ENCODE measurements at regions not wholly inside any gene's neighbourhood (a gene's known extent, or its start where the extent isn't known, plus 50 kb on each side); places are given as distances from the start of the nearest gene placed in this dataset.
A peak's percentile ranks its signal among the peaks of the same experiment; 100 is the strongest.

DNA sequence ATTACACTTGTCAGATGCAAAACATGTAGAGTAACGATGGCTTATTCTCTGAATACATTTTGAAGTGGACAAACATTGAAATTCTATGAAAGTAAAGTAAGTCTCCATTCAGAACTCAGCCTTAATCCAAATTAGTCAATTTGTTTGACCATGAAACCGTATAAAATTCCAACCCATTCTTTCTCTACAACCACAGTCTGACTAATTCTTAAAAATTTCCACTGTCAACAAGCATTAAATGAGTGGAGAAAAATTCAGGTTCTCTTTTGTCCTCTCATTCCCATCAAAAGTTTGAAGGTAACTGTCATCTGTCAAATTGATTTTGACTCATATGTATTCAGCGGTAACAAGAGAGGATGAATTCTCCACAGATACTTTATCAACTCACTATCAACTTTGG is 1031.5 kb downstream of the SORCS1 start:
- Histone ChIP-seq H3K36me3 (ENCODE audit: insufficient read depth, low read length) (no peaks in the 10 kb centered on the region), H2AFZ (ENCODE audit: low read length, unreplicated experiment) (no peak overlapping the region), H3K27me3 (ENCODE audit: insufficient read depth, low read length) (no peaks in the 10 kb centered on the region), H3K27ac (ENCODE audit: low read depth, low read length) (no peak overlapping the region), H3K79me2 (ENCODE audit: control insufficient read depth, insufficient read depth, low read length, unreplicated experiment) (no peaks in the 10 kb centered on the region), H3K4me1 (ENCODE audit: control insufficient read depth, insufficient read depth, low read length, unreplicated experiment) (no peaks in the 10 kb centered on the region), H3K4me3 (ENCODE audit: low read depth, low read length) (no peak overlapping the region)

DNA sequence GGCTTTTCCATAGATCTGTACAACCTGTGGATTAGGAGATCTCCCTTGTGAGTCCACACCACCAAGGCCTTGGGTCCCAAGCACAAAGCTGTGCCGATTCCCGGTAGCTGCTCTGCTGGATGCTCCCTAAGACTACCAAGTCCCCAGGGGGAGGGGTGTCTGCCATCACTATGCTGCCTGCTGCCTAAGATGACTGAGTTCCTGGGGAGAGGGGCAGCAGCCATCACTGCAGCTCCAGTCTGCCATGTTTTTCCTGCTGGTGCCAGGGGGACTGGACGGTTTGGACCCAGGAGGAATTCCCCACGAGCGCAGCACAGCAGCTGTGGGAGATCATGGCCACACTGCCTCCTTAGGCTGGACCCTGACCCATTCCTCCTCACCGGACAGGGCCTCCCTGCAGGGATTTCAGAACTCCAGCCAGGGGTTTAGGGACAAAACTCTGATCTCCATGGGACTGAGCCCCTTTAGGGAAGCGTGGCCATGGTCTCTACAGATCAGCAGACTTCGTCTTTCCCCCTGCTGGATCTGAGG is 1049.8 kb downstream of the SORCS1 start:
- peaks cover 9% of the 10 kb centered on the region for H3K4me1 ChIP-seq (ENCODE audit: control insufficient read depth, insufficient read depth, low read length, unreplicated experiment)
- H3K27me3 ChIP-seq (ENCODE audit: insufficient read depth, low read length) = no peaks in the 10 kb centered on the region
- H3K27ac ChIP-seq (ENCODE audit: low read depth, low read length) = no peak overlapping the region
- no peaks in the 10 kb centered on the region for H3K79me2 ChIP-seq (ENCODE audit: control insufficient read depth, insufficient read depth, low read length, unreplicated experiment)
- H3K36me3 ChIP-seq (ENCODE audit: insufficient read depth, low read length) = no peaks in the 10 kb centered on the region
- no peak overlapping the region for H2AFZ ChIP-seq (ENCODE audit: low read length, unreplicated experiment)
- no peak overlapping the region for H3K4me3 ChIP-seq (ENCODE audit: low read depth, low read length)

DNA sequence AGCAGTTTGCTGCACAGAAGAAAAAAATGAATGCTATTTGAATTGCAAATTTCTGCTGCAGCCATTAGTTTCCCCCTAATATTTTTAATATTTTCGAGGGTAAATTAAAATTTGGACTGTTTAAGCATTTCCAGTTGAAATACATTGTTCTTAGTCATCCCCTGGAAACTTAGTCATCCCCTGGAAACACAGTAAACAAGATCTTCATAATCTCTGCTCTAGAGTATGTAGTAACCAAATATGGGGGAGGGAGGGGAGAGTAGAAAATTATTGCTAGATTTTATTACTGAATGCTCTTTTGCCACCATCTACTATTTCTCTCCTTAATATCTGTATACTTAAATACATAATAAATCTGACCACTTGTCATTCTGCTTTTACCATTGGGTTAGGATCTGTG is 1053.3 kb downstream of the SORCS1 start:
- peaks cover 14% of the 10 kb centered on the region for H3K4me1 ChIP-seq (ENCODE audit: control insufficient read depth, insufficient read depth, low read length, unreplicated experiment)
- H3K36me3 ChIP-seq (ENCODE audit: insufficient read depth, low read length) = no peaks in the 10 kb centered on the region
- H3K79me2 ChIP-seq (ENCODE audit: control insufficient read depth, insufficient read depth, low read length, unreplicated experiment) = no peaks in the 10 kb centered on the region
- H3K27me3 ChIP-seq (ENCODE audit: insufficient read depth, low read length) = no peaks in the 10 kb centered on the region
- H3K4me3 ChIP-seq (ENCODE audit: low read depth, low read length) = no peak overlapping the region
- no peak overlapping the region for H3K27ac ChIP-seq (ENCODE audit: low read depth, low read length)
- H2AFZ ChIP-seq (ENCODE audit: low read length, unreplicated experiment) = no peak overlapping the region

DNA sequence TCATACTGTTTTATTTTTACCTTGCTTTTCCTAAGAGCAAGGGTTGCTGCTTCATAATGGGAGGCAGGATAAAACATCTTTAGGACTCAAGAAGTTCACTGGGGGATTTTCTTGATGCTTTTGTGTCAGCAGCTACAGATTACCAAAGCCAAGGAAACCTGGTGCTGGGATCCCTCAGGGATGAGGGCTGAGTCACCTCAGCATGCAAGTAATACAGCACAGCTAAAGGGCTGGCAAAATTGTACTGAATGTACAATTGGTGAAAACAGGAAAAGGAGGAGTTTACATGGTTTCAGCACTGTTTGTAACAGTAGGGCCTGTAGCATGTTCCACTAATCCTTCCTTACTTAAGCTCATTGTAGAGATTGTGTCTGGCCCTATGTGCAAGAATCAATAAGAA is 1056.8 kb downstream of the SORCS1 start:
- Histone ChIP-seq H3K4me1 (ENCODE audit: control insufficient read depth, insufficient read depth, low read length, unreplicated experiment) (peaks cover 14% of the 10 kb centered on the region), H3K27me3 (ENCODE audit: insufficient read depth, low read length) (no peaks in the 10 kb centered on the region), H3K36me3 (ENCODE audit: insufficient read depth, low read length) (no peaks in the 10 kb centered on the region), H3K4me3 (ENCODE audit: low read depth, low read length) (no peak overlapping the region), H3K27ac (ENCODE audit: low read depth, low read length) (peak overlapping the region; percentile 48), H2AFZ (ENCODE audit: low read length, unreplicated experiment) (no peak overlapping the region), H3K79me2 (ENCODE audit: control insufficient read depth, insufficient read depth, low read length, unreplicated experiment) (no peaks in the 10 kb centered on the region)

DNA sequence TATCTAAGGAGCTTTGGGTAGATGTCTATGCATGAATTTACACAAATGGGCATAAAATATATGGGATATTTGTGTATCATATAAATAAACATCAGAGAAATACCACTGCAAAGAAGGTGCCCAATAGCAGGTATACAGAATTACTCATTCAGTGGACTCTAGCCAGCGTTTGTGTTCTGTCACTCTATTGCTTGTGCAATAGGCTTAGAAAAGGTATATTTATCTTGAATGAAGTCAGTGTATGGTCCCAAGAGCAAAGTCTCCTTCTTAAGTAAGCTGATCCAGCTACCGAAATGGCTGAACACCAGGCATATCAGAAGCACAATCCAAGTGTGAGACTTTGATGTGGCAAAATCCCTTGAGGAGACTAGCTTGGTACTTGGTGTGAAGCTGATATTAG is 1058.4 kb downstream of the SORCS1 start:
- Histone ChIP-seq H3K27ac (ENCODE audit: low read depth, low read length) (no peak overlapping the region), H3K4me3 (ENCODE audit: low read depth, low read length) (no peak overlapping the region), H3K79me2 (ENCODE audit: control insufficient read depth, insufficient read depth, low read length, unreplicated experiment) (no peaks in the 10 kb centered on the region), H3K4me1 (ENCODE audit: control insufficient read depth, insufficient read depth, low read length, unreplicated experiment) (peaks cover 9% of the 10 kb centered on the region), H2AFZ (ENCODE audit: low read length, unreplicated experiment) (no peak overlapping the region), H3K27me3 (ENCODE audit: insufficient read depth, low read length) (no peaks in the 10 kb centered on the region), H3K36me3 (ENCODE audit: insufficient read depth, low read length) (no peaks in the 10 kb centered on the region)

DNA sequence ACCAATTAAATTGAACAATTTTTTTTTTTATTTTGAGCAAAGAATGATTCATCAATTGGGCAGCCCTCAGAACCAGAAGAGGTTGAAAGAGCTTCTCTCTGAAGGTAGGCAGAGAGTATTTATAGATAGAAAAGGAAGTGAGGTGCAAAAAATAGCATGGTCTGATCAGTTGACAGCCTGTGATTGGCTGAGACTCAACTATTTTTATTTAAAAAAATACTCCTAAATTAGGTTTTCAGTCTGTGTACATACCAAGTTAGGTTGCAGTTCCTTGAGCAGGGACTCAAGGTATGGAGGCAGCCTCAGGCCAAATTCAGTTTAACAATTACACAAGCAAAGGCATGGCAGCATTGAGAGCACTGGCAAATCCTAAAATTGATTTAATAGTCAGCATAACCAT is 1074.7 kb downstream of the SORCS1 start:
- H2AFZ ChIP-seq (ENCODE audit: low read length, unreplicated experiment) = no peak overlapping the region
- H3K27ac ChIP-seq (ENCODE audit: low read depth, low read length) = no peak overlapping the region

DNA sequence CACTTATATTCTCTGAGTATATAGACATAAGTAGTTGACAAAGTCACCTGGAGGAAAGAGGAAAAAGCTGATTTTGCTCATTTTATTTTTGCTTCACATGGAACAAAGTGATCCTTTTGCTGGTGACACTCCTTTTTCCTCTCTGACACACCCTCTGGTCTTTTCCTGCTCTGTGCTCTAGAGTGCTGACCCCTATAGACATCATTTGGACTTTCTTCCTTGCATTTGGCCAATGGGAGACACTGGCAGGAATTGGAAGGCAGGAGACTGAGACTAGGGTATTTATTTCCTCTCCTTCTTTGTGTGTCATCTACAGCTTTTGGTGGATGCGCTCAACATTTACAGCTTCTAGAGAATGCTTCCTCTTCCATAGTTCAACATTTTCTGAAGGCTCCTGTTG is 1078.1 kb downstream of the SORCS1 start:
- H3K4me1 ChIP-seq (ENCODE audit: control insufficient read depth, insufficient read depth, low read length, unreplicated experiment) = peaks cover 19% of the 10 kb centered on the region
- H3K4me3 ChIP-seq (ENCODE audit: low read depth, low read length) = no peak overlapping the region
- no peaks in the 10 kb centered on the region for H3K79me2 ChIP-seq (ENCODE audit: control insufficient read depth, insufficient read depth, low read length, unreplicated experiment)
- H3K27me3 ChIP-seq (ENCODE audit: insufficient read depth, low read length) = no peaks in the 10 kb centered on the region
- H3K36me3 ChIP-seq (ENCODE audit: insufficient read depth, low read length) = no peaks in the 10 kb centered on the region
- H3K27ac ChIP-seq (ENCODE audit: low read depth, low read length) = no peak overlapping the region
- no peak overlapping the region for H2AFZ ChIP-seq (ENCODE audit: low read length, unreplicated experiment)

More for the DNA sequence above, 1074.7 kb downstream of the SORCS1 start:
- Histone ChIP-seq H3K36me3 (ENCODE audit: insufficient read depth, low read length) (no peaks in the 10 kb centered on the region), H3K4me3 (ENCODE audit: low read depth, low read length) (no peak overlapping the region), H3K79me2 (ENCODE audit: control insufficient read depth, insufficient read depth, low read length, unreplicated experiment) (no peaks in the 10 kb centered on the region), H3K4me1 (ENCODE audit: control insufficient read depth, insufficient read depth, low read length, unreplicated experiment) (no peaks in the 10 kb centered on the region), H3K27me3 (ENCODE audit: insufficient read depth, low read length) (no peaks in the 10 kb centered on the region)

DNA sequence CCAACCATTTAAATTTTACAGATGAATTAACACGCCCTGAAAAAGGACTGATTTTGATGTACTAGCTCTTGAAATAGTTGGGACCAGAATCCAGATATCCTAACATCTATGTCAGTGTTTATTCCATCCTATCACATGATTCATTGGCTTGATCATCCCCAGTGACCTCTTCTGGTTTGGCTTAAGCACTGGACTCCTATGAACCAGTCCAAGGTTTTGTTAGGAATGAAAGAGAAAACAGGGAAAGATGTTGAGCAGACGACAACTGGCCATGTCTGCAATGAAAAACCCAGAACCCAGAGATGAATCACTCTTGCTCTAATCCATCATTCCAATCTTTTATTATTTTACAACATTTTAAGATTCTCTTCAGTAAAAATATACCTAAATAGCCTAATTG is 1080.9 kb downstream of the SORCS1 start:
- H3K36me3 ChIP-seq (ENCODE audit: insufficient read depth, low read length) = no peaks in the 10 kb centered on the region
- no peak overlapping the region for H3K4me3 ChIP-seq (ENCODE audit: low read depth, low read length)
- H3K4me1 ChIP-seq (ENCODE audit: control insufficient read depth, insufficient read depth, low read length, unreplicated experiment) = peaks cover 25% of the 10 kb centered on the region
- no peaks in the 10 kb centered on the region for H3K27me3 ChIP-seq (ENCODE audit: insufficient read depth, low read length)
- peak overlapping the region; percentile 60 for H3K27ac ChIP-seq (ENCODE audit: low read depth, low read length)
- H2AFZ ChIP-seq (ENCODE audit: low read length, unreplicated experiment) = no peak overlapping the region
- H3K79me2 ChIP-seq (ENCODE audit: control insufficient read depth, insufficient read depth, low read length, unreplicated experiment) = no peaks in the 10 kb centered on the region

DNA sequence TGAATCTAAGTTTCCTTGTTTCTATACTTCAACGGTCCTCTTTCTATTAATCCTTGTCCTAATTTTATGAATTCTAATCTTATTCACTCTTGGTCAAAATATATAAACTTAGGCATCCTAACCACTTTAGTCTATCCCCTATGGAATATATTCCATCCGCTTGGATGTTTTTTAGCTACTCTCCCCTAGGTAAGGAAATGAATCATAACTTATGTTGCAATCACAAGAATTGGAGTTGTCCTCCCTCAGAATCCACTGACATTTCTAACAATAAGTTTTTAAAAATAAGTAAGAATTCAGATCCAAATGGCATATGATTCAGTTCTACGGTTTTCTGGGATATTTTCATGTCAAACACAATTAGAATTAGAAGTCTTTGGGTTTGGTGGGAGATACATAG is 1081.6 kb downstream of the SORCS1 start:
- peak overlapping the region; percentile 60 for H3K27ac ChIP-seq (ENCODE audit: low read depth, low read length)
- peaks cover 28% of the 10 kb centered on the region for H3K4me1 ChIP-seq (ENCODE audit: control insufficient read depth, insufficient read depth, low read length, unreplicated experiment)
- H3K4me3 ChIP-seq (ENCODE audit: low read depth, low read length) = no peak overlapping the region
- H3K79me2 ChIP-seq (ENCODE audit: control insufficient read depth, insufficient read depth, low read length, unreplicated experiment) = no peaks in the 10 kb centered on the region
- H2AFZ ChIP-seq (ENCODE audit: low read length, unreplicated experiment) = no peak overlapping the region
- no peaks in the 10 kb centered on the region for H3K36me3 ChIP-seq (ENCODE audit: insufficient read depth, low read length)
- no peaks in the 10 kb centered on the region for H3K27me3 ChIP-seq (ENCODE audit: insufficient read depth, low read length)

DNA sequence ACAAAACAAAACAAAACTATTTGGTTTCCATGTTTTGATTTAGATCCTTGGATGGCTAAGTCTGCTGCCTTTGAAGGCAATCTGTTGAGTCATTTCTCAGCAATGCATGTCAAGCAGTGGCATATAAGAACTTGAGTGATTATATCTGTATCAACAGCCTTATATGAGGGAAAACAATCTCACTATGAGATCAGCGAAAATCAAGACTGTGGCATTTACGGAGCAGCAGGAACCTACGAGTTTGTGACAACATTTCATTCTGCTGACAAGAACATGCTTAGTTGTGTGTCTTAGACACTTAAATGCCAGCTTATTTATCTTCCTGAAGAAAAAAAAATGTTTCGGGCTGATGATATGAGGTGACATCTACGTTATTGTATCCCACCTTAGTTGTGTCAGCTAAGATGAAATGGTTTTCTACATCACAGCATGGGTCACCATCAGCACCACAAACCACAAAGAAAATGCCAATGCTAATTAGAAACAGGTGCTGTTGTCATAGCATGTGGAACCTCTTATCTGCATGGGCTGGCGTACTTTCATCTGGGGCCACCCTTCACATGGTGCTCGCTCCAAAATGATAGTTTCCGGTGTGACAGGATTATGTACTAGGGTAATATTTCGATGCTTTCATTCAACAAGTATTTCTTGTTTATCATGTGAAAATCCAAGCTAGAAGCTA is 1085.5 kb downstream of the SORCS1 start:
- Histone ChIP-seq H3K27me3 (ENCODE audit: insufficient read depth, low read length) (no peaks in the 10 kb centered on the region), H3K27ac (ENCODE audit: low read depth, low read length) (peak overlapping the region; percentile 67), H2AFZ (ENCODE audit: low read length, unreplicated experiment) (peak overlapping the region; percentile 60), H3K4me1 (ENCODE audit: control insufficient read depth, insufficient read depth, low read length, unreplicated experiment) (peaks cover 28% of the 10 kb centered on the region), H3K36me3 (ENCODE audit: insufficient read depth, low read length) (no peaks in the 10 kb centered on the region), H3K79me2 (ENCODE audit: control insufficient read depth, insufficient read depth, low read length, unreplicated experiment) (no peaks in the 10 kb centered on the region), H3K4me3 (ENCODE audit: low read depth, low read length) (peak overlapping the region; percentile 45; the same call in 1 of the 2 replicates)

DNA sequence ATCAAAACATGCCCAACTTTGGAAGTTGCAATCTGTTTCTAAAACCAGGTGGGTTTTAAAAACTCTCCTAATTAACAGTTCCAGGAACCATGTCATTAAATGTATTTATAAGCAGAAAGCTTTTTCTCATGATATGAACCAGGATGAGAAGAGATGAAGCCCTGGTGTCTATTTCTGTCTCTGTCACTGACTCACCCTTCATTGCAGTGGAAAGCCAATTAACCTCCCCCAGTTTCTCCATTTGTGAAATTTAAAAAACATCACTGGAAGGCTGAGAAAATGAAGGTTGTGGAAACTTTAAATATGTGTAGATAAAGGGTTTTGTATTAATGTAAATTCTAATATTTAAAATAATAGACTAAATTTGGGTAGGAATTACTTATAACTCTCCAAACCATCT is 1088.0 kb downstream of the SORCS1 start:
- no peaks in the 10 kb centered on the region for H3K27me3 ChIP-seq (ENCODE audit: insufficient read depth, low read length)
- H2AFZ ChIP-seq (ENCODE audit: low read length, unreplicated experiment) = no peak overlapping the region
- no peak overlapping the region for H3K4me3 ChIP-seq (ENCODE audit: low read depth, low read length)
- no peaks in the 10 kb centered on the region for H3K36me3 ChIP-seq (ENCODE audit: insufficient read depth, low read length)
- no peak overlapping the region for H3K27ac ChIP-seq (ENCODE audit: low read depth, low read length)
- peaks cover 9% of the 10 kb centered on the region for H3K4me1 ChIP-seq (ENCODE audit: control insufficient read depth, insufficient read depth, low read length, unreplicated experiment)
- H3K79me2 ChIP-seq (ENCODE audit: control insufficient read depth, insufficient read depth, low read length, unreplicated experiment) = no peaks in the 10 kb centered on the region

All from ACC112 (cell line).